Left lung (tissue), 4 donors: ENCODE measurements at regions not wholly inside any gene's neighbourhood (a gene's known extent, or its start where the extent isn't known, plus 50 kb on each side); places are given as distances from the start of the nearest gene placed in this dataset.

Experiments
- ATAC-seq: fragments of 200-7000 bp; cut with Tn5 transposase; one replicate; pipeline ENCODE4 v1.9.1; 2020; ENCODE audit warnings: moderate library complexity
- DNase-seq, 4 donors: peaks; one replicate each; pipeline ENCODE4 v3.0.0-alpha.2; 2013 to 2020
- H3K27ac ChIP-seq, 2 donors: fragments of 200-600 bp; sonication (generic) in 1 of 2; one replicate each; pipeline versions ENCODE4 v1.5.0 to v1.8.0; 2020 to 2021
- H3K27me3 ChIP-seq, 2 donors: fragments of 200-600 bp; sonication (generic) in 1 of 2; one replicate each; pipeline versions ENCODE4 v1.5.0 to v1.8.0; 2020 to 2021
- H3K36me3 ChIP-seq, 2 donors: fragments of 200-600 bp; sonication (generic) in 1 of 2; one replicate each; pipeline versions ENCODE4 v1.5.0 to v1.8.0; 2020 to 2021
- H3K4me1 ChIP-seq, 2 donors: fragments of 200-600 bp; one replicate each; pipeline ENCODE4 v1.8.0; 2021
- H3K4me3 ChIP-seq, 2 donors: fragments of 200-600 bp; sonication (generic) in 1 of 2; one replicate each; pipeline versions ENCODE4 v1.5.0 to v1.8.0; 2020 to 2021; ENCODE audit warnings: mild to moderate bottlenecking in 1 of 2
- H3K9me3 ChIP-seq, 2 donors: fragments of 200-600 bp; sonication (generic) in 1 of 2; one replicate each; pipeline versions ENCODE4 v1.5.0 to v1.8.0; 2020 to 2021
- intact Hi-C, 2 donors: fragments of 100-400 bp; cut with DNase I; formaldehyde crosslinking; loops; one replicate each; pipeline versions ENCODE4 v1.11.2 to v1.14.2; 2022
- TF ChIP-seq, protein P1 (sequence below), 2 donors: fragments of 200-600 bp; sonication (generic) in 1 of 2; IDR thresholded peaks; one replicate each; pipeline versions ENCODE4 v1.5.0 to v1.8.0; 2021; ENCODE audit warnings: antibody characterized with exemption in 2 of 2
- donor health status: DM: no; HTN: yes; CAD: no.
- donor health status: DM: no; HTN: no; CAD: no.

DNA sequence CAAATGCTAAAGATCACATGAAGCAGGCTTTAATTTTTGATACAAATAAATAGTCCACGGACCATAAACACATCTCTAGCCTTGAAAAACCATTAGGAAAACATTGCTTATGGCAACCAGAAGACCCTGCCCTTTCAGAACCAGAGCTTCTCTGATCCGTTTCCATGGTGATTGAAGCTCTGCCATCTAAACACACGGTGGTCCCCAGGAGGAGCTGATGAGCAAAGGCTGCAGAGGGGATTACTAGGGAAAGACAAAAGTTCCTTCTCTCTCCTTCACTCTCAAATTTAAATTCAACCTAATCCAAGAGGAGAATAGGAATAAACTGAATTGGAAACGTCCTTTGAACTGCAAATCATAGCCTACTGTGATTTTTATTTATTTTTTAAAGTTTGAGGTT, 122.0 kb upstream of the ATP10A start:
- no peak for DNase-seq
- intact Hi-C loops, result no loop called here
- Histone ChIP-seq H3K4me3 (no peak overlapping the region), H3K27ac (no peak overlapping the region), H3K36me3 (no peaks in the 10 kb centered on the region), H3K9me3 (no peaks in the 10 kb centered on the region), H3K27me3 (no peaks in the 10 kb centered on the region), H3K4me1 (no peaks in the 10 kb centered on the region)
- TF ChIP-seq, protein P1, sequence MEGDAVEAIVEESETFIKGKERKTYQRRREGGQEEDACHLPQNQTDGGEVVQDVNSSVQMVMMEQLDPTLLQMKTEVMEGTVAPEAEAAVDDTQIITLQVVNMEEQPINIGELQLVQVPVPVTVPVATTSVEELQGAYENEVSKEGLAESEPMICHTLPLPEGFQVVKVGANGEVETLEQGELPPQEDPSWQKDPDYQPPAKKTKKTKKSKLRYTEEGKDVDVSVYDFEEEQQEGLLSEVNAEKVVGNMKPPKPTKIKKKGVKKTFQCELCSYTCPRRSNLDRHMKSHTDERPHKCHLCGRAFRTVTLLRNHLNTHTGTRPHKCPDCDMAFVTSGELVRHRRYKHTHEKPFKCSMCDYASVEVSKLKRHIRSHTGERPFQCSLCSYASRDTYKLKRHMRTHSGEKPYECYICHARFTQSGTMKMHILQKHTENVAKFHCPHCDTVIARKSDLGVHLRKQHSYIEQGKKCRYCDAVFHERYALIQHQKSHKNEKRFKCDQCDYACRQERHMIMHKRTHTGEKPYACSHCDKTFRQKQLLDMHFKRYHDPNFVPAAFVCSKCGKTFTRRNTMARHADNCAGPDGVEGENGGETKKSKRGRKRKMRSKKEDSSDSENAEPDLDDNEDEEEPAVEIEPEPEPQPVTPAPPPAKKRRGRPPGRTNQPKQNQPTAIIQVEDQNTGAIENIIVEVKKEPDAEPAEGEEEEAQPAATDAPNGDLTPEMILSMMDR (IDR thresholded peaks at IDR 0.05), result no peak
- ATAC-seq, result no peak

DNA sequence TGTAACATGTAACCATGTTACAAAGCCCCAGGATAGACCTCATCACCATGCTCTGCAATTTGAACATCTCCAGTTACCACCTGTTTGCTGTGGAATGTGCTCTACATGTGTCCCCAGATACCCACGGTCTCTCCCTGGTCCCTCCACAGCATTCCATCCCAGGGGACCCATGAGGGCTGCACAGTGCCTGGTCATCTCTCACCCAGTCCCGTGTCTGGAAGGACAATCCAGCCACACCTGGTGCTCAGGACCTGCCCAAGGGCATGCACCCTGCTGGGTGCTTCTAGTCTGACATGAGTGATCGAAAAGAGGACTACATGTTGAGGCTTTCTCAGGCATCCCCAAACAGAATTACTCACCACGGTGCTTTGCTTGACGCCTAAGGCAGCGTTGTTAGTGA, 119.6 kb upstream of the ATP10A start:
- Histone ChIP-seq H3K27ac (no peak overlapping the region), H3K27me3 (no peaks in the 10 kb centered on the region), H3K4me3 (no peak overlapping the region), H3K36me3 (no peaks in the 10 kb centered on the region), H3K9me3 (no peaks in the 10 kb centered on the region), H3K4me1 (no peaks in the 10 kb centered on the region)
- TF ChIP-seq, protein P1 (IDR thresholded peaks at IDR 0.05), result no peak
- intact Hi-C loops, result no loop called here
- ATAC-seq (no peak), DNase-seq (no peak)

DNA sequence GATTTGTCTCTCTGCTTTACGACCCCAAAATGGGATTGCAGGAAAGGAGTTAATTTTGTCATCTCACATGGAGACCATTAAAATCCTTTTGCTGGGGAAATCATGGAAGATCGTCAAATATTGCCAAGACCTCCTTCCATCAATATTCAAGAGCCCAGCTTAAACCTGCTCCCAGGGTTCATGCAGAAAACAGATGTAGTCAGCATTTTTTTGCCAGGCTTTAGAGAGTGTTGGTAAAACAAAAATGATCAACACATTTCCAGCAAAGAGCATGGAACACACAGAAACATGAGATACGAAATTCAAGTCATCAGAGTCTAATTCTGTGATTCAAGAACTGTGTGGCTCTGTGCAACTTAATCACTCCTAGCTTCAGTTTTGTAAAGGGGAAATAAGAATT, 118.0 kb upstream of the ATP10A start:
- Histone ChIP-seq H3K36me3 (no peaks in the 10 kb centered on the region), H3K9me3 (no peaks in the 10 kb centered on the region), H3K27ac (no peak overlapping the region), H3K4me3 (no peak overlapping the region), H3K27me3 (no peaks in the 10 kb centered on the region), H3K4me1 (no peaks in the 10 kb centered on the region)
- TF ChIP-seq, protein P1 (IDR thresholded peaks at IDR 0.05), result no peak
- DNase-seq, result no peak
- no peak for ATAC-seq
- intact Hi-C loops, result no loop called here

DNA sequence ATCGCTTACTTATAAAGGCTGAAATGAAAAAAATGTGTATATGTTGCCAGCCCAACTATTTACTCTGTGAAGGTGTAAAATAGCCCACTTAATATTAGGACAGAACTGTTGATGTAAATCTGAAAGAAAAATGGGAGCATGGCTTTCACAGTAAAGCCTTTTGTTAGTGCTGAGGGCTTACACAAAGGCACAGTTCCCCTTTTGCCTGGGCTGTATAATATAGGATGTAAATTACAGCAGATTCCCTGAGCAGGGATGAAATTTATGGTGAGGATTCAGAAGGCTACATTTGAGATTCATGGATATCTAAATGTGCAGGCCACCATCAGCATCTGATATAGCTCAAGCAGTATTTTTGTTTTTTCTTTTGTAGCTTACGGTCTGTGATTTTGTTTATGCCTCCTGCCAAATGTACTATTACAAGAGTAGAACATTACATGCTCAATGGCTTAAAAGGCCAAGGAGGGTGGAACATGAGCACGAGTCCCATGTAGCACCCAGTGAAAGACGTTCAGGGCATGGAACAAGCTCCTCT, 109.1 kb upstream of the ATP10A start:
- H3K9me3 ChIP-seq, result no peaks in the 10 kb centered on the region
- no peaks in the 10 kb centered on the region for H3K36me3 ChIP-seq
- no peaks in the 10 kb centered on the region for H3K27me3 ChIP-seq
- no peaks in the 10 kb centered on the region for H3K4me1 ChIP-seq
- H3K27ac ChIP-seq, result no peak overlapping the region
- no peak overlapping the region for H3K4me3 ChIP-seq
- TF ChIP-seq, protein P1 (IDR thresholded peaks at IDR 0.05), result no peak
- intact Hi-C loops, result no loop called here
- DNase-seq (no peak), ATAC-seq (no peak)

DNA sequence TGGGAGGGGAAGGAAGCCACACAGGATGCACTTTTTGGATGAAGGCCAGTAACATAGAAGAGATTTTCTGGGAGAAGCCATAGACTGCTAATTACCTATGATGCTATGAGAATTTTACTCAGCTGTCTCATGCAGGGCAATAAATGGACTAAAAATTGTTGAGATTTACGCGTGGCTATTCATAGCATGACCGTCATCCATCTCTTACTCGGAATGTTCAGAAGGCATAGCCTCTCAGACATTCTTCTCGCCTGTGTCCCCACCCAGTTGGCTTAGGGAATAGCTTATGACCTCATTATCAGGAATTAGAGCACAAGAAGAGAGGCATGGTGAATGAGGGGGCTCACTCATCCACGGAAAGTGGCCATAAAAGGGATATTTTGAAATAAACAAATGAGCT, 107.9 kb upstream of the ATP10A start:
- Histone ChIP-seq H3K9me3 (no peaks in the 10 kb centered on the region), H3K4me1 (no peaks in the 10 kb centered on the region), H3K27me3 (no peaks in the 10 kb centered on the region), H3K4me3 (no peak overlapping the region), H3K27ac (no peak overlapping the region), H3K36me3 (no peaks in the 10 kb centered on the region)
- TF ChIP-seq, protein P1 (IDR thresholded peaks at IDR 0.05), result no peak
- intact Hi-C loops, result no loop called here
- no peak for ATAC-seq
- no peak for DNase-seq
